B cell (primary cell): ENCODE measurements at regions not wholly inside any gene's neighbourhood (a gene's known extent, or its start where the extent isn't known, plus 50 kb on each side); places are given as distances from the start of the nearest gene placed in this dataset.

Experiments
- EZH2 ChIP-seq: IDR thresholded peaks from 2 replicates; pipeline ENCODE4 v1.6.1; 2012; ENCODE audit warnings: borderline replicate concordance, low read depth, mild to moderate bottlenecking, moderate library complexity, low read length; ENCODE audit not compliant: insufficient read depth, poor library complexity, severe bottlenecking
- TF ChIP-seq, protein P1 (sequence below): fragments of 200-600 bp; IDR thresholded peaks from one replicate; pipeline ENCODE4 v1.8.0; 2022; ENCODE audit warnings: antibody characterized with exemption, mild to moderate bottlenecking

DNA sequence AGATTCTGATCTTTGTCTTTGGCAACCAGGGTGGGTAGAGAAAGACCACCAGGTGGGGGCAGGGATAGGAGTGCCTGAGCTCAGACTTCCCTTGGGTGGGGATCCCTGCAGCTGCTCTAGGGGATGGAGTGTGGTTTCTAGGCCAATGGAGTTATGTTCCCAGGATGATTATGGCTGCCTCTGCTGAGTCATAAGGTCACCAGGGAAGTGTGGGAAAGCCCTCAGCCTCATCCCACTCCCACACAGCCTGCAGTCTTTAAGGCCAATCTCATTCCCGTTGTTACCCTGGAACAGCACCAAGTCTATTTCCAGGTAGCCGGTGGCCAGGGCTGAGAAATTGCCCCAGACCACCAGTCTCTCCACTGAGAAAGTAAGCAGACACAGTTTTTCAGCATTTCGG is 2269.3 kb upstream of the RAG2 start:
- TF ChIP-seq, protein P1, sequence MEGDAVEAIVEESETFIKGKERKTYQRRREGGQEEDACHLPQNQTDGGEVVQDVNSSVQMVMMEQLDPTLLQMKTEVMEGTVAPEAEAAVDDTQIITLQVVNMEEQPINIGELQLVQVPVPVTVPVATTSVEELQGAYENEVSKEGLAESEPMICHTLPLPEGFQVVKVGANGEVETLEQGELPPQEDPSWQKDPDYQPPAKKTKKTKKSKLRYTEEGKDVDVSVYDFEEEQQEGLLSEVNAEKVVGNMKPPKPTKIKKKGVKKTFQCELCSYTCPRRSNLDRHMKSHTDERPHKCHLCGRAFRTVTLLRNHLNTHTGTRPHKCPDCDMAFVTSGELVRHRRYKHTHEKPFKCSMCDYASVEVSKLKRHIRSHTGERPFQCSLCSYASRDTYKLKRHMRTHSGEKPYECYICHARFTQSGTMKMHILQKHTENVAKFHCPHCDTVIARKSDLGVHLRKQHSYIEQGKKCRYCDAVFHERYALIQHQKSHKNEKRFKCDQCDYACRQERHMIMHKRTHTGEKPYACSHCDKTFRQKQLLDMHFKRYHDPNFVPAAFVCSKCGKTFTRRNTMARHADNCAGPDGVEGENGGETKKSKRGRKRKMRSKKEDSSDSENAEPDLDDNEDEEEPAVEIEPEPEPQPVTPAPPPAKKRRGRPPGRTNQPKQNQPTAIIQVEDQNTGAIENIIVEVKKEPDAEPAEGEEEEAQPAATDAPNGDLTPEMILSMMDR: no peak
- TF ChIP-seq EZH2: no peak
